ENCODE measurements at regions not wholly inside any gene's neighbourhood (a gene's known extent, or its start where the extent isn't known, plus 50 kb on each side); places are given as distances from the start of the nearest gene placed in this dataset.

DNA sequence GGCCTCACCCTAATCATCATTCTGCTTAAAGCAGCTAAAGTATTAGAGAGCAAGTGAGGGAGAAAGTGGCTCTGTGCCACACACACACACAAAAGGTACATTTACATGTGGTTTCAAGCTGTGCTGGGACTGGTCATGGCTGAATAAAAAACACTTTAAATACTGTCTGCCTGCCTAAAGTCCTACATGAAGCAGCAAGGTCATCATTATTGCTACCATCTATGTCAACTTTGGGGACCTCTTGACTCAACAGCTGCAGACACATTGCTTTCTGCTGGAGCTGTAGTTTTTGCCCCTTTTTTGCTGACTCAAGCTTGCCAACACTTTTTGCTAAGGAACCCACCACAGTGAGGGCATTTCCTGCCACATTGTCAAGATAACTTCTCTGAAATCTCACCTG is 1237.9 kb downstream of the ROBO2 start:
- no peak overlapping the region for H3K23ac ChIP-seq (ENCODE audit: insufficient read length, low read depth, low read length)
- H2BK120ac ChIP-seq (ENCODE audit: low read depth, low read length, poor library complexity, severe bottlenecking): no peak overlapping the region
- no peak overlapping the region for H3K56ac ChIP-seq (ENCODE audit: insufficient read length, low read depth, low read length)
- H4K91ac ChIP-seq (ENCODE audit: insufficient read length, low read depth, low read length): no peak overlapping the region
- H3K79me2 ChIP-seq (ENCODE audit: insufficient read depth, low read length): no peaks in the 10 kb centered on the region
- H3K4me3 Mint-ChIP-seq: no peak overlapping the region
- no peak overlapping the region for H2BK12ac ChIP-seq (ENCODE audit: insufficient read length, low read depth, low read length)
- no peak overlapping the region for H4K5ac ChIP-seq (ENCODE audit: insufficient read length, low read depth, low read length)
- H2BK20ac ChIP-seq (ENCODE audit: low read depth, low read length, poor library complexity, severe bottlenecking): no peak overlapping the region
- no peak overlapping the region for H2BK5ac ChIP-seq (ENCODE audit: insufficient read length, low read length)
- H3K9ac ChIP-seq (ENCODE audit: extremely low read depth, insufficient read length, low read length): no peak overlapping the region
- peaks cover 5 to 20% (median 11%) of the 10 kb centered on the region in 3 experiments for H3K36me3 Mint-ChIP-seq (ENCODE audit: insufficient read depth in 1 of 3, low read depth in 3 of 3)
- peaks cover 0 to 5% of the 10 kb centered on the region in 2 experiments; a peak in 3 of 5 replicates for H3K9me3 Mint-ChIP-seq
- H2AK5ac ChIP-seq (ENCODE audit: insufficient read length, low read length): no peak overlapping the region
- H3K4me1 Mint-ChIP-seq: peaks cover 26 to 28% of the 10 kb centered on the region in 2 experiments
- no peak overlapping the region for H3K14ac ChIP-seq (ENCODE audit: insufficient read depth, low read length)
- no peak for DNase-seq
- H3K18ac ChIP-seq (ENCODE audit: insufficient read length, low read depth, low read length): no peak overlapping the region
- H3K79me1 ChIP-seq (ENCODE audit: insufficient read depth, low read depth, low read length, poor library complexity, severe bottlenecking): no peaks in the 10 kb centered on the region
- H3K23me2 ChIP-seq (ENCODE audit: insufficient read length, low read depth, low read length, poor library complexity, severe bottlenecking): no peaks in the 10 kb centered on the region
- no peak overlapping the region for H3K27ac ChIP-seq (ENCODE audit: insufficient read length, low read depth, low read length)
- TF ChIP-seq, protein P1, sequence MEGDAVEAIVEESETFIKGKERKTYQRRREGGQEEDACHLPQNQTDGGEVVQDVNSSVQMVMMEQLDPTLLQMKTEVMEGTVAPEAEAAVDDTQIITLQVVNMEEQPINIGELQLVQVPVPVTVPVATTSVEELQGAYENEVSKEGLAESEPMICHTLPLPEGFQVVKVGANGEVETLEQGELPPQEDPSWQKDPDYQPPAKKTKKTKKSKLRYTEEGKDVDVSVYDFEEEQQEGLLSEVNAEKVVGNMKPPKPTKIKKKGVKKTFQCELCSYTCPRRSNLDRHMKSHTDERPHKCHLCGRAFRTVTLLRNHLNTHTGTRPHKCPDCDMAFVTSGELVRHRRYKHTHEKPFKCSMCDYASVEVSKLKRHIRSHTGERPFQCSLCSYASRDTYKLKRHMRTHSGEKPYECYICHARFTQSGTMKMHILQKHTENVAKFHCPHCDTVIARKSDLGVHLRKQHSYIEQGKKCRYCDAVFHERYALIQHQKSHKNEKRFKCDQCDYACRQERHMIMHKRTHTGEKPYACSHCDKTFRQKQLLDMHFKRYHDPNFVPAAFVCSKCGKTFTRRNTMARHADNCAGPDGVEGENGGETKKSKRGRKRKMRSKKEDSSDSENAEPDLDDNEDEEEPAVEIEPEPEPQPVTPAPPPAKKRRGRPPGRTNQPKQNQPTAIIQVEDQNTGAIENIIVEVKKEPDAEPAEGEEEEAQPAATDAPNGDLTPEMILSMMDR (conservative IDR thresholded peaks at IDR 0.05): no peak
- no peak overlapping the region for H4K8ac ChIP-seq (replicated peaks; ENCODE audit: insufficient read length, low read depth, low read length)
- H3K4ac ChIP-seq (ENCODE audit: low read depth, low read length): no peak overlapping the region
- no peak overlapping the region for H3K27ac Mint-ChIP-seq
- peaks cover 7% of the 10 kb centered on the region; the same call in 1 of the 2 replicates for H3K4me1 ChIP-seq (ENCODE audit: insufficient read depth, low read length)
- no peak overlapping the region for H2AFZ ChIP-seq (ENCODE audit: low read length)
- H3K4me2 ChIP-seq (ENCODE audit: insufficient read depth, insufficient read length, low read length): no peak overlapping the region
- no peak overlapping the region for H3T11ph ChIP-seq (ENCODE audit: low read length)
- no peaks in the 10 kb centered on the region for H4K20me1 ChIP-seq (ENCODE audit: control insufficient read depth, insufficient read depth, insufficient read length)
- no peaks in the 10 kb centered on the region; the same call in 1 of the 2 replicates for H3K27me3 Mint-ChIP-seq (ENCODE audit: low read depth)
- no peaks in the 10 kb centered on the region for H3K27me3 ChIP-seq (ENCODE audit: insufficient read depth, low read length)
- H3K9me3 ChIP-seq (ENCODE audit: control insufficient read depth, low read depth, low read length): no peaks in the 10 kb centered on the region
- no peak overlapping the region for H2BK15ac ChIP-seq (ENCODE audit: low read depth, low read length)
